ENCODE measurements at regions not wholly inside any gene's neighbourhood (a gene's known extent, or its start where the extent isn't known, plus 50 kb on each side); places are given as distances from the start of the nearest gene placed in this dataset.

DNA sequence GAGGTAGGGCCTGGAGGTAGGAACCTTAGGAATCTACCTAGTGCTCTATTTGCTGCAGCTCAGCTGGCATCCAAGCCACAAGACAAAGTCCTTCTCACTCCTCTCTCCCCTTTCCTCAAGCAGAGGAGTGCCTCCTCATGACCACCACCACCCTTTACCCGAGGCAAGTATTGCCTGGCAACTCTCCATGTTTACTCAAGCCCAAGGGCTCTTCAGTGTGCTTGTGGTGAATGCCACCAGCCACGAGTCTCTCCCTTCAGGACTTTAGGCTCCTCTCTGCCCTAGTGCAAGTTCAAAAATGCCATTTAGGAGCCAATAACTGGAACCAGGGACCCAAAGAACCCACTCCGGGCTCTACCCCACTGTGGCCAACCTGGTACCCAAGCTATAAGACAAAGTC is 514.5 kb upstream of the RGMB start (continued):
- TF ChIP-seq, protein P1, sequence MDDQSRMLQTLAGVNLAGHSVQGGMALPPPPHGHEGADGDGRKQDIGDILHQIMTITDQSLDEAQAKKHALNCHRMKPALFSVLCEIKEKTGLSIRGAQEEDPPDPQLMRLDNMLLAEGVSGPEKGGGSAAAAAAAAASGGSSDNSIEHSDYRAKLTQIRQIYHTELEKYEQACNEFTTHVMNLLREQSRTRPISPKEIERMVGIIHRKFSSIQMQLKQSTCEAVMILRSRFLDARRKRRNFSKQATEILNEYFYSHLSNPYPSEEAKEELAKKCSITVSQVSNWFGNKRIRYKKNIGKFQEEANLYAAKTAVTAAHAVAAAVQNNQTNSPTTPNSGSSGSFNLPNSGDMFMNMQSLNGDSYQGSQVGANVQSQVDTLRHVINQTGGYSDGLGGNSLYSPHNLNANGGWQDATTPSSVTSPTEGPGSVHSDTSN (CRISPR knock-in tag; IDR thresholded peaks at IDR 0.05) = no peak
- TF ChIP-seq ZNF350 (tag by site-specific recombination; IDR thresholded peaks at IDR 0.05) (no peak), ZNF16 (tag by site-specific recombination; IDR thresholded peaks at IDR 0.05; ENCODE audit: low read depth) (no peak), YY1 (tag by site-specific recombination; IDR thresholded peaks at IDR 0.05) (no peak), ZIC2 (tag by site-specific recombination; IDR thresholded peaks at IDR 0.05) (no peak), ZNF747 (tag by site-specific recombination; IDR thresholded peaks at IDR 0.05) (no peak), SALL2 (tag by site-specific recombination; IDR thresholded peaks at IDR 0.05; ENCODE audit: borderline replicate concordance) (no peak), ZSCAN23 (tag by site-specific recombination; IDR thresholded peaks at IDR 0.05) (no peak), ZFP37 (tag by site-specific recombination; IDR thresholded peaks at IDR 0.05) (no peak)

DNA sequence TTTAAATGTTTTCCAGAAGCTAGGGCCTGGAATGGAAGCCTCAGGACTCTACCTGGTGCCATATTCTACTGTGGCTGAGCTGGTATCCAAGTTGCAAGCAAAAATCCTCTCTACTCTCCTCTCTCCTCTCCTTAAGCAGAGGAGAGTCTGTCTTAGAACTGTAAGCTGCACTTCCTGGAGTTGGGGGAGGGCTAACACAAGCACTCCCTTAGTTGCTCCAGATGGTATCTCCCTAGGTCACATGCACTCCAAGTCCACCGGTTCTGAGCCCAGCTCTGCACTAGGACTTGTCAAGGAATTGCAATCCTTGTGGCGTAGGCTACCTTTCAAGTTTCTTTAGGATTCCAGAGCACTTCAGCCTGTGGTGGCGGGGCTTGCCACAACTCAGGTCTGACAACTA is 513.9 kb upstream of the RGMB start:
- Histone ChIP-seq H3K9me3 (ENCODE audit: control insufficient read depth, insufficient read depth, low read depth, low read length) (no peaks in the 10 kb centered on the region), H3K4me3 (ENCODE audit: low read depth, low read length) (no peak overlapping the region), H3K27ac (ENCODE audit: extremely low read depth, low read depth, low read length) (no peak overlapping the region), H3K36me3 (ENCODE audit: control insufficient read depth in 2 of 2, insufficient read depth in 1 of 2, low read length in 2 of 2) (no peaks in the 10 kb centered on the region), H3K4me1 (ENCODE audit: control insufficient read depth, insufficient read depth, low read length) (no peaks in the 10 kb centered on the region)
- POLR2A ChIA-PET = no interaction called here
- no peak for TF ChIP-seq ZBTB1 (tag by site-specific recombination; IDR thresholded peaks at IDR 0.05)
- TF ChIP-seq SP2 (tag by site-specific recombination; IDR thresholded peaks at IDR 0.05) = no peak
- TF ChIP-seq, protein P2, sequence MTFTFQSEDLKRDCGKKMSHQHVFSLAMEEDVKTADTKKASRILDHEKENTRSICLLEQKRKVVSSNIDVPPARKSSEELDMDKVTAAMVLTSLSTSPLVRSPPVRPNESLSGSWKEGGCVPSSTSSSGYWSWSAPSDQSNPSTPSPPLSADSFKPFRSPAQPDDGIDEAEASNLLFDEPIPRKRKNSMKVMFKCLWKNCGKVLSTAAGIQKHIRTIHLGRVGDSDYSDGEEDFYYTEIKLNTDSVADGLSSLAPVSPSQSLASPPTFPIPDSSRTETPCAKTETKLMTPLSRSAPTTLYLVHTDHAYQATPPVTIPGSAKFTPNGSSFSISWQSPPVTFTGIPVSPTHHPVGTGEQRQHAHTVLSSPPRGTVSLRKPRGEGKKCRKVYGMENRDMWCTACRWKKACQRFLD (tag by site-specific recombination; IDR thresholded peaks at IDR 0.05) = no peak
- no peak for TF ChIP-seq ZNF610 (tag by site-specific recombination; IDR thresholded peaks at IDR 0.05; ENCODE audit: borderline replicate concordance)
- TF ChIP-seq, protein P3, sequence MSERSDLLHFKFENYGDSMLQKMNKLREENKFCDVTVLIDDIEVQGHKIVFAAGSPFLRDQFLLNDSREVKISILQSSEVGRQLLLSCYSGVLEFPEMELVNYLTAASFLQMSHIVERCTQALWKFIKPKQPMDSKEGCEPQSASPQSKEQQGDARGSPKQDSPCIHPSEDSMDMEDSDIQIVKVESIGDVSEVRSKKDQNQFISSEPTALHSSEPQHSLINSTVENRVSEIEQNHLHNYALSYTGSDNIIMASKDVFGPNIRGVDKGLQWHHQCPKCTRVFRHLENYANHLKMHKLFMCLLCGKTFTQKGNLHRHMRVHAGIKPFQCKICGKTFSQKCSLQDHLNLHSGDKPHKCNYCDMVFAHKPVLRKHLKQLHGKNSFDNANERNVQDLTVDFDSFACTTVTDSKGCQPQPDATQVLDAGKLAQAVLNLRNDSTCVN (tag by site-specific recombination; optimal IDR thresholded peaks at IDR 0.05) = no peak
- no peak for TF ChIP-seq ZNF768 (tag by site-specific recombination; IDR thresholded peaks at IDR 0.05)
- TF ChIP-seq, protein P4, sequence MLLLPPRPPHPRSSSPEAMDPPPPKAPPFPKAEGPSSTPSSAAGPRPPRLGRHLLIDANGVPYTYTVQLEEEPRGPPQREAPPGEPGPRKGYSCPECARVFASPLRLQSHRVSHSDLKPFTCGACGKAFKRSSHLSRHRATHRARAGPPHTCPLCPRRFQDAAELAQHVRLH (tag by site-specific recombination; IDR thresholded peaks at IDR 0.05) = no peak
- no peak for TF ChIP-seq ZNF585B (tag by site-specific recombination; IDR thresholded peaks at IDR 0.05)
- TF ChIP-seq, protein P5, sequence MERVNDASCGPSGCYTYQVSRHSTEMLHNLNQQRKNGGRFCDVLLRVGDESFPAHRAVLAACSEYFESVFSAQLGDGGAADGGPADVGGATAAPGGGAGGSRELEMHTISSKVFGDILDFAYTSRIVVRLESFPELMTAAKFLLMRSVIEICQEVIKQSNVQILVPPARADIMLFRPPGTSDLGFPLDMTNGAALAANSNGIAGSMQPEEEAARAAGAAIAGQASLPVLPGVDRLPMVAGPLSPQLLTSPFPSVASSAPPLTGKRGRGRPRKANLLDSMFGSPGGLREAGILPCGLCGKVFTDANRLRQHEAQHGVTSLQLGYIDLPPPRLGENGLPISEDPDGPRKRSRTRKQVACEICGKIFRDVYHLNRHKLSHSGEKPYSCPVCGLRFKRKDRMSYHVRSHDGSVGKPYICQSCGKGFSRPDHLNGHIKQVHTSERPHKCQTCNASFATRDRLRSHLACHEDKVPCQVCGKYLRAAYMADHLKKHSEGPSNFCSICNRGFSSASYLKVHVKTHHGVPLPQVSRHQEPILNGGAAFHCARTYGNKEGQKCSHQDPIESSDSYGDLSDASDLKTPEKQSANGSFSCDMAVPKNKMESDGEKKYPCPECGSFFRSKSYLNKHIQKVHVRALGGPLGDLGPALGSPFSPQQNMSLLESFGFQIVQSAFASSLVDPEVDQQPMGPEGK (tag by site-specific recombination; IDR thresholded peaks at IDR 0.05) = no peak
- TF ChIP-seq, protein P6, sequence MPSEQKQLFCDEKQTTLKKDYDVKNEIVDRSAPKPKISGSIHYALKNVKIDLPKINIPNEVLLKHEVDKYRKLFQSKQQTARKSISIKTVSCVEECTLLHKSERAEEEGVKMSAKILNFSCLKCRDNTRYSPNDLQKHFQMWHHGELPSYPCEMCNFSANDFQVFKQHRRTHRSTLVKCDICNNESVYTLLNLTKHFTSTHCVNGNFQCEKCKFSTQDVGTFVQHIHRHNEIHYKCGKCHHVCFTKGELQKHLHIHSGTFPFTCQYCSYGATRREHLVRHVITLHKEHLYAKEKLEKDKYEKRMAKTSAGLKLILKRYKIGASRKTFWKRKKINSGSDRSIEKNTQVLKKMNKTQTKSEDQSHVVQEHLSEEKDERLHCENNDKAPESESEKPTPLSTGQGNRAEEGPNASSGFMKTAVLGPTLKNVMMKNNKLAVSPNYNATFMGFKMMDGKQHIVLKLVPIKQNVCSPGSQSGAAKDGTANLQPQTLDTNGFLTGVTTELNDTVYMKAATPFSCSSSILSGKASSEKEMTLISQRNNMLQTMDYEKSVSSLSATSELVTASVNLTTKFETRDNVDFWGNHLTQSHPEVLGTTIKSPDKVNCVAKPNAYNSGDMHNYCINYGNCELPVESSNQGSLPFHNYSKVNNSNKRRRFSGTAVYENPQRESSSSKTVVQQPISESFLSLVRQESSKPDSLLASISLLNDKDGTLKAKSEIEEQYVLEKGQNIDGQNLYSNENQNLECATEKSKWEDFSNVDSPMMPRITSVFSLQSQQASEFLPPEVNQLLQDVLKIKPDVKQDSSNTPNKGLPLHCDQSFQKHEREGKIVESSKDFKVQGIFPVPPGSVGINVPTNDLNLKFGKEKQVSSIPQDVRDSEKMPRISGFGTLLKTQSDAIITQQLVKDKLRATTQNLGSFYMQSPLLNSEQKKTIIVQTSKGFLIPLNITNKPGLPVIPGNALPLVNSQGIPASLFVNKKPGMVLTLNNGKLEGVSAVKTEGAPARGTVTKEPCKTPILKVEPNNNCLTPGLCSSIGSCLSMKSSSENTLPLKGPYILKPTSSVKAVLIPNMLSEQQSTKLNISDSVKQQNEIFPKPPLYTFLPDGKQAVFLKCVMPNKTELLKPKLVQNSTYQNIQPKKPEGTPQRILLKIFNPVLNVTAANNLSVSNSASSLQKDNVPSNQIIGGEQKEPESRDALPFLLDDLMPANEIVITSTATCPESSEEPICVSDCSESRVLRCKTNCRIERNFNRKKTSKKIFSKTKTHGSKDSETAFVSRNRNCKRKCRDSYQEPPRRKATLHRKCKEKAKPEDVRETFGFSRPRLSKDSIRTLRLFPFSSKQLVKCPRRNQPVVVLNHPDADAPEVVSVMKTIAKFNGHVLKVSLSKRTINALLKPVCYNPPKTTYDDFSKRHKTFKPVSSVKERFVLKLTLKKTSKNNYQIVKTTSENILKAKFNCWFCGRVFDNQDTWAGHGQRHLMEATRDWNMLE (tag by site-specific recombination; conservative IDR thresholded peaks at IDR 0.05; ENCODE audit: low read depth) = no peak
- no peak for TF ChIP-seq ZBTB21 (tag by site-specific recombination; IDR thresholded peaks at IDR 0.05)
- no peak for TF ChIP-seq ZNF202 (tag by site-specific recombination; IDR thresholded peaks at IDR 0.05; ENCODE audit: borderline replicate concordance)
- no peak for TF ChIP-seq ZBTB48 (tag by site-specific recombination; IDR thresholded peaks at IDR 0.05)
- TF ChIP-seq, protein P7, sequence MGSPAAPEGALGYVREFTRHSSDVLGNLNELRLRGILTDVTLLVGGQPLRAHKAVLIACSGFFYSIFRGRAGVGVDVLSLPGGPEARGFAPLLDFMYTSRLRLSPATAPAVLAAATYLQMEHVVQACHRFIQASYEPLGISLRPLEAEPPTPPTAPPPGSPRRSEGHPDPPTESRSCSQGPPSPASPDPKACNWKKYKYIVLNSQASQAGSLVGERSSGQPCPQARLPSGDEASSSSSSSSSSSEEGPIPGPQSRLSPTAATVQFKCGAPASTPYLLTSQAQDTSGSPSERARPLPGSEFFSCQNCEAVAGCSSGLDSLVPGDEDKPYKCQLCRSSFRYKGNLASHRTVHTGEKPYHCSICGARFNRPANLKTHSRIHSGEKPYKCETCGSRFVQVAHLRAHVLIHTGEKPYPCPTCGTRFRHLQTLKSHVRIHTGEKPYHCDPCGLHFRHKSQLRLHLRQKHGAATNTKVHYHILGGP (tag by site-specific recombination; IDR thresholded peaks at IDR 0.05) = no peak
- TF ChIP-seq, protein P8, sequence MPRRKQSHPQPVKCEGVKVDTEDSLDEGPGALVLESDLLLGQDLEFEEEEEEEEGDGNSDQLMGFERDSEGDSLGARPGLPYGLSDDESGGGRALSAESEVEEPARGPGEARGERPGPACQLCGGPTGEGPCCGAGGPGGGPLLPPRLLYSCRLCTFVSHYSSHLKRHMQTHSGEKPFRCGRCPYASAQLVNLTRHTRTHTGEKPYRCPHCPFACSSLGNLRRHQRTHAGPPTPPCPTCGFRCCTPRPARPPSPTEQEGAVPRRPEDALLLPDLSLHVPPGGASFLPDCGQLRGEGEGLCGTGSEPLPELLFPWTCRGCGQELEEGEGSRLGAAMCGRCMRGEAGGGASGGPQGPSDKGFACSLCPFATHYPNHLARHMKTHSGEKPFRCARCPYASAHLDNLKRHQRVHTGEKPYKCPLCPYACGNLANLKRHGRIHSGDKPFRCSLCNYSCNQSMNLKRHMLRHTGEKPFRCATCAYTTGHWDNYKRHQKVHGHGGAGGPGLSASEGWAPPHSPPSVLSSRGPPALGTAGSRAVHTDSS (tag by site-specific recombination; IDR thresholded peaks at IDR 0.05) = no peak
- CTCF ChIA-PET = no interaction called here
